ENCODE measurements at regions not wholly inside any gene's neighbourhood (a gene's known extent, or its start where the extent isn't known, plus 50 kb on each side); places are given as distances from the start of the nearest gene placed in this dataset.
"Not testable (repeated sequence)": the region's sequence is repeated elsewhere in the genome, so short reads cannot be mapped to it uniquely, and the experiment has no call there.

- Histone ChIP-seq H3K36me3 (no peaks in the 10 kb centered on the region), H3K4me1 (no peaks in the 10 kb centered on the region), H3K4me3 (no peak overlapping the region), H3K27ac (no peak overlapping the region), H3K27me3 (no peaks in the 10 kb centered on the region), H3K9me3 (peaks cover 0 to 15% (median 0%) of the 10 kb centered on the region in 12 donors)
- 63 to 79% (median 68%) methylated on average over 2 of the region's 2 CpGs for WGBS, 4 donors
- ATAC-seq (no peak), DNase-seq (no peak)
- intact Hi-C loops (cut with DNase I) = no loop called here
- no peak for TF ChIP-seq POLR2A (IDR thresholded peaks at IDR 0.05)
- no peak for TF ChIP-seq CTCF (IDR thresholded peaks at IDR 0.05)
Observed at GRCh38 chr7:125193263-125193662, 263.6 kb upstream of the POT1 start.

- H3K4me3 ChIP-seq = no peak overlapping the region
- intact Hi-C loops (cut with DNase I) = no loop called here
- H3K36me3 ChIP-seq = no peaks in the 10 kb centered on the region
- no peaks in the 10 kb centered on the region for H3K27me3 ChIP-seq
- WGBS, 4 donors = 92 to 98% (median 95%) methylated on average over 1 of the region's 1 CpG
- peaks cover 0 to 3% (median 0%) of the 10 kb centered on the region in 12 donors for H3K9me3 ChIP-seq
- DNase-seq (no peak), ATAC-seq (no peak)
- no peak overlapping the region for H3K27ac ChIP-seq
- H3K4me1 ChIP-seq = no peaks in the 10 kb centered on the region
- no peak for TF ChIP-seq POLR2A (IDR thresholded peaks at IDR 0.05)
- no peak for TF ChIP-seq CTCF (IDR thresholded peaks at IDR 0.05)
Observed at GRCh38 chr7:125184801-125185200, 255.2 kb upstream of the POT1 start.

GRCh38 chr7:125181569-125182267, 252.1 kb upstream of the POT1 start:
- intact Hi-C loops (cut with DNase I); H3K36me3 ChIP-seq; ATAC-seq; DNase-seq; H3K4me3 ChIP-seq; H3K4me1 ChIP-seq; H3K27me3 ChIP-seq; H3K27ac ChIP-seq: not testable (repeated sequence)
- WGBS, 4 donors = 92 to 97% (median 92%) methylated on average over 23 to 26 of the region's 26 CpGs
- H3K9me3 ChIP-seq = peaks cover 0 to 14% (median 0%) of the 10 kb centered on the region in 12 donors

GRCh38 chr7:125173571-125173970, 243.9 kb upstream of the POT1 start:
- Histone ChIP-seq H3K9me3 (peaks cover 0 to 6% (median 0%) of the 10 kb centered on the region in 12 donors), H3K4me3 (no peak overlapping the region), H3K27me3 (no peaks in the 10 kb centered on the region), H3K27ac (no peak overlapping the region), H3K4me1 (no peaks in the 10 kb centered on the region), H3K36me3 (no peaks in the 10 kb centered on the region)
- DNase-seq (no peak), ATAC-seq (no peak)
- no peak for TF ChIP-seq CTCF (IDR thresholded peaks at IDR 0.05)
- TF ChIP-seq POLR2A (IDR thresholded peaks at IDR 0.05) = no peak
- 82 to 91% (median 86%) methylated on average over 2 of the region's 2 CpGs for WGBS, 4 donors
- intact Hi-C loops (cut with DNase I) = no loop called here

GRCh38 chr7:125169088-125169487, 239.5 kb upstream of the POT1 start:
- 92 to 100% (median 95%) methylated on average over 1 of the region's 1 CpG for WGBS, 4 donors
- Histone ChIP-seq H3K27me3 (no peaks in the 10 kb centered on the region), H3K4me3 (no peak overlapping the region), H3K36me3 (no peaks in the 10 kb centered on the region), H3K9me3 (no peaks in the 10 kb centered on the region), H3K4me1 (no peaks in the 10 kb centered on the region), H3K27ac (no peak overlapping the region)
- ATAC-seq = no peak
- intact Hi-C loops (cut with DNase I) = no loop called here
- DNase-seq = no peak
- TF ChIP-seq CTCF (IDR thresholded peaks at IDR 0.05) (no peak), POLR2A (IDR thresholded peaks at IDR 0.05) (no peak)
